Parathyroid adenoma (tissue), 2 donors: ENCODE measurements at regions not wholly inside any gene's neighbourhood (a gene's known extent, or its start where the extent isn't known, plus 50 kb on each side); places are given as distances from the start of the nearest gene placed in this dataset.

Experiments used
- H2AFZ ChIP-seq: fragments of 300-600 bp; sonication (generic); one replicate; pipeline ENCODE4 v1.7.0; 2017; ENCODE audit warnings: antibody characterized with exemption, mild to moderate bottlenecking
- H3K27ac ChIP-seq: fragments of 300-600 bp; sonication (generic); one replicate; pipeline ENCODE4 v1.7.0; 2017
- H3K27me3 ChIP-seq: fragments of 300-600 bp; sonication (generic); one replicate; pipeline ENCODE4 v1.7.0; 2017; ENCODE audit warnings: low read length; ENCODE audit not compliant: control insufficient read depth, insufficient read depth
- H3K36me3 ChIP-seq: fragments of 300-600 bp; sonication (generic); one replicate; pipeline ENCODE4 v1.7.0; 2017; ENCODE audit warnings: low read length; ENCODE audit not compliant: control insufficient read depth, insufficient read depth
- H3K4me1 ChIP-seq: fragments of 300-600 bp; sonication (generic); one replicate; pipeline ENCODE4 v1.7.0; 2017; ENCODE audit warnings: control low read depth
- H3K4me2 ChIP-seq: fragments of 300-600 bp; sonication (generic); one replicate; pipeline ENCODE4 v1.7.0; 2017; ENCODE audit warnings: low read length
- H3K4me3 ChIP-seq: fragments of 300-600 bp; sonication (generic); one replicate; pipeline ENCODE4 v1.7.0; 2017; ENCODE audit warnings: low read depth, low read length
- H3K79me2 ChIP-seq: fragments of 300-600 bp; sonication (generic); one replicate; pipeline ENCODE4 v1.7.0; 2017; ENCODE audit warnings: control low read depth
- H3K9ac ChIP-seq: fragments of 300-600 bp; sonication (generic); one replicate; pipeline ENCODE4 v1.7.0; 2017; ENCODE audit warnings: mild to moderate bottlenecking
- H3K9me3 ChIP-seq: fragments of 300-600 bp; sonication (generic); one replicate; pipeline ENCODE4 v1.7.0; 2017; ENCODE audit warnings: low read length; ENCODE audit not compliant: control insufficient read depth
- TF ChIP-seq, protein P1 (sequence below): fragments of 300-600 bp; sonication (generic); IDR thresholded peaks from one replicate; pipeline ENCODE4 v1.7.0; 2017; ENCODE audit warnings: antibody characterized with exemption, mild to moderate bottlenecking
- donor health status: primary hyperparathyroidism.

GRCh38 chr22:23392420-23393121 lies 187.5 kb downstream of the IGLL1 start:
- Histone ChIP-seq H3K4me1 (no peaks in the 10 kb centered on the region), H3K9ac (no peak overlapping the region), H3K4me3 (no peak overlapping the region), H3K27me3 (no peaks in the 10 kb centered on the region), H3K36me3 (no peaks in the 10 kb centered on the region), H3K4me2 (no peak overlapping the region), H2AFZ (no peak overlapping the region), H3K9me3 (no peaks in the 10 kb centered on the region), H3K27ac (no peak overlapping the region), H3K79me2 (no peaks in the 10 kb centered on the region)
- TF ChIP-seq, protein P1, sequence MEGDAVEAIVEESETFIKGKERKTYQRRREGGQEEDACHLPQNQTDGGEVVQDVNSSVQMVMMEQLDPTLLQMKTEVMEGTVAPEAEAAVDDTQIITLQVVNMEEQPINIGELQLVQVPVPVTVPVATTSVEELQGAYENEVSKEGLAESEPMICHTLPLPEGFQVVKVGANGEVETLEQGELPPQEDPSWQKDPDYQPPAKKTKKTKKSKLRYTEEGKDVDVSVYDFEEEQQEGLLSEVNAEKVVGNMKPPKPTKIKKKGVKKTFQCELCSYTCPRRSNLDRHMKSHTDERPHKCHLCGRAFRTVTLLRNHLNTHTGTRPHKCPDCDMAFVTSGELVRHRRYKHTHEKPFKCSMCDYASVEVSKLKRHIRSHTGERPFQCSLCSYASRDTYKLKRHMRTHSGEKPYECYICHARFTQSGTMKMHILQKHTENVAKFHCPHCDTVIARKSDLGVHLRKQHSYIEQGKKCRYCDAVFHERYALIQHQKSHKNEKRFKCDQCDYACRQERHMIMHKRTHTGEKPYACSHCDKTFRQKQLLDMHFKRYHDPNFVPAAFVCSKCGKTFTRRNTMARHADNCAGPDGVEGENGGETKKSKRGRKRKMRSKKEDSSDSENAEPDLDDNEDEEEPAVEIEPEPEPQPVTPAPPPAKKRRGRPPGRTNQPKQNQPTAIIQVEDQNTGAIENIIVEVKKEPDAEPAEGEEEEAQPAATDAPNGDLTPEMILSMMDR, result no peak

GRCh38 chr22:23391022-23391421 lies 189.1 kb downstream of the IGLL1 start:
- no peak overlapping the region for H3K4me3 ChIP-seq
- H2AFZ ChIP-seq, result no peak overlapping the region
- TF ChIP-seq, protein P1, result no peak
- H3K9me3 ChIP-seq, result no peaks in the 10 kb centered on the region
- no peaks in the 10 kb centered on the region for H3K27me3 ChIP-seq
- no peak overlapping the region for H3K27ac ChIP-seq
- no peaks in the 10 kb centered on the region for H3K36me3 ChIP-seq
- no peak overlapping the region for H3K9ac ChIP-seq
- H3K4me2 ChIP-seq, result no peak overlapping the region
- no peaks in the 10 kb centered on the region for H3K79me2 ChIP-seq
- no peaks in the 10 kb centered on the region for H3K4me1 ChIP-seq

DNA sequence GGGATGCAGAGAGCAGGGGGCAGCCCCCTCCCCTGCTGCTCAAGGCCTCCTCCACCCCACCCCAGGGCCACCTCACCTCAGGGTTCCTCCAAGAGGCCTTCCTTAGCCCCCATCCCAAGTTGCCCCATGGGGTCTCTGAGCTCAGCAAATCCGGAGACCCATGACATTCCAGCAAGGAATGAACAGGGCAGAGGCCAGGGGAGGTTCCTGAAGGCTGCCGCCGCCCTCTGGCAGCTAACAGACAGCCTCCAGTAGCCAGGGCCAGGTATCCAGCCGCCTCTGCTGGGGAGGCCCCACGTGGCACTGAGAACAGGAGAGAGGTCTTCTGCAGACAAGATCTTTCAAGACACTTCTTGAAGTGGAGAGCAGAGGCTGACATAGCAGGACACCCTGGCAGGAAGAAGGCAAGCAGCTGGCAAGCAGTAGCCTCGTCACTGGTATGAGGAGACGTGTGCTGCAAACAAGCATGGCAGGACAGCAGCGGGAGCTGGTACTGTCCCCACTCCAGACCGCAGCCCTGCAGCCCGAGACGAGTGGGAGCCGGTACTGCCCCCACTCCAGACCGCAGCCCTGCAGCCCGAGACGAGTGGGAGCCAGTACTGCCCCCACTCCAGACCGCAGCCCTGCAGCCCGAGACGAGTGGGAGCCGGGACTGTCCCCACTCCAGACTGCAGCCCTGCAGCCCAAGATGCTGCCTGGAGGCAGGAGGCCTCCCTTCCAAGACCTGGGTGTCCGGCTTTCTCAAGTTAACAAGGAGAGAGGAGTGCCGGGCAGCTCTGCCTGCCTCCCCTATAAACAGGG lies 190.6 kb downstream of the IGLL1 start:
- TF ChIP-seq, protein P1, result no peak

GRCh38 chr22:23388517-23388890 lies 191.6 kb downstream of the IGLL1 start:
- H3K79me2 ChIP-seq, result no peaks in the 10 kb centered on the region
- no peak overlapping the region for H3K4me2 ChIP-seq
- no peak overlapping the region for H3K27ac ChIP-seq
- H3K27me3 ChIP-seq, result no peaks in the 10 kb centered on the region
- H3K36me3 ChIP-seq, result no peaks in the 10 kb centered on the region
- no peak overlapping the region for H3K4me3 ChIP-seq
- TF ChIP-seq, protein P1, result no peak
- no peak overlapping the region for H3K9ac ChIP-seq
- H2AFZ ChIP-seq, result no peak overlapping the region
- H3K4me1 ChIP-seq, result no peaks in the 10 kb centered on the region
- no peaks in the 10 kb centered on the region for H3K9me3 ChIP-seq

More for the DNA sequence above, 190.6 kb downstream of the IGLL1 start:
- H2AFZ ChIP-seq, result no peak overlapping the region
- H3K4me2 ChIP-seq, result no peak overlapping the region
- H3K9me3 ChIP-seq, result no peaks in the 10 kb centered on the region
- H3K4me1 ChIP-seq, result no peaks in the 10 kb centered on the region
- no peaks in the 10 kb centered on the region for H3K27me3 ChIP-seq
- no peak overlapping the region for H3K27ac ChIP-seq
- no peaks in the 10 kb centered on the region for H3K36me3 ChIP-seq
- no peak overlapping the region for H3K9ac ChIP-seq
- no peaks in the 10 kb centered on the region for H3K79me2 ChIP-seq
- H3K4me3 ChIP-seq, result no peak overlapping the region
